ENCODE measurements at regions not wholly inside any gene's neighbourhood (a gene's known extent, or its start where the extent isn't known, plus 50 kb on each side); places are given as distances from the start of the nearest gene placed in this dataset.
"Not testable (repeated sequence)": the region's sequence is repeated elsewhere in the genome, so short reads cannot be mapped to it uniquely, and the experiment has no call there.

GRCh38 chr13:78540058-78540457 lies 63.3 kb downstream of the POU4F1 start:
- DNase-seq, result no peak

DNA sequence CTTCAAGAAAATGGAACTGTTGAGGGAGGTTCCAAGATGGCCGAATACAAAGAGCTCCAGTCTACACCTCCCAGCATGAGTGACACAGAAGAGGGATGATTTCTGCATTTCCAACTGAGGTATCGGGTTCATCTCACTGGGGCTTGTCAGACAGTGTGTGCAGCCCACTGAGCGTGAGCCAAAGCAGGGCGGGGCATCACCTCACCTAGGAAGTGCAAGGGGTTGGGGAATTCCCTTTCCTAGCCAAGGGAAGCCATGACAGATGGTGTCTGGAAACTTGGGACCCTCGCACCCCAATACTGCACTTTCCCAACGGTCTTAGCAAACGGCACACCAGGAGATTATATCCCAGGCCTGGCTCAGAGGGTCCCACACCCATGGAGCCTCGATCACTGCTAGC lies 77.3 kb downstream of the POU4F1 start:
- not testable (repeated sequence) for DNase-seq

DNA sequence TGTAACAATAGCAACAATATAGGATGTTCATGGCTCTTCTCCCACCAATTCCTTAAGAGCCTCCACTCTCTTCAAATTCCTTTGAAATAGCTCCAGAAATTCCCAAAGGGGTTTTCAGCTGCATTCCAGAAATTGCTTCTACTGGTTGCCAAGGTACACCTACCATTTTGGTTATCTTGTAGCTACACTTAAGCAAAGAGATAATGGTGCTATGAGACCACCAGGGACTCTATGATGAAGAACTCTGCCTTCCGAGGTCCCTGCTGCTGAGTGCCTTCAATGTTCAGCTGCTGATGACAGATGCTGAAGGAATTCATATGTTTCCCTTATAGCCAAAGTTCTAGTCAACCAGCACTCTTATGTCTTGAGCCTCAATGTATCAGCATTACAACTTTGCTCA lies 78.4 kb downstream of the POU4F1 start:
- DNase-seq, result no peak

GRCh38 chr13:78521091-78521490 lies 82.3 kb downstream of the POU4F1 start:
- no peak for DNase-seq

GRCh38 chr13:78520425-78520824 lies 82.9 kb downstream of the POU4F1 start:
- no peak for DNase-seq

GRCh38 chr13:78518482-78518881 lies 84.9 kb downstream of the POU4F1 start:
- not testable (repeated sequence) for DNase-seq

DNA sequence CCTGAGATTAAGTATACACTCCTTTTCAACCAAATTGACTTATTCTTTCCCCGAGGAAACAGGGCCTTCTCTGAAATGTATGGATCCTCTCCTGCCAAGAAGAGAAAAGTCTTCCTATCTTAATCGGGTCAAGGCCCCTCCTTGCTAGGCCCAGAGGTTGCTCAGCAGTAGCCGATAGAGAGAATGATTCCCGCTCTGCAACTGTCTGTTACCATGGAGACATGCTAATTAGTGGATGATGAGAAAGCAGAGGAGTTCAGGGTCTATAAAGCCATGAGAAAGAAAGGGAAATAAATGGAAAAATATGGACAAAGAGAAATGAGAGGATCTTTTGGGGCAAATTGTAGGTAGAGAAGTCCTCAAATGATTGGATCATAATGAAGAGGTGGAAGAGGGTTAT lies 103.5 kb downstream of the POU4F1 start:
- DNase-seq, result no peak

DNA sequence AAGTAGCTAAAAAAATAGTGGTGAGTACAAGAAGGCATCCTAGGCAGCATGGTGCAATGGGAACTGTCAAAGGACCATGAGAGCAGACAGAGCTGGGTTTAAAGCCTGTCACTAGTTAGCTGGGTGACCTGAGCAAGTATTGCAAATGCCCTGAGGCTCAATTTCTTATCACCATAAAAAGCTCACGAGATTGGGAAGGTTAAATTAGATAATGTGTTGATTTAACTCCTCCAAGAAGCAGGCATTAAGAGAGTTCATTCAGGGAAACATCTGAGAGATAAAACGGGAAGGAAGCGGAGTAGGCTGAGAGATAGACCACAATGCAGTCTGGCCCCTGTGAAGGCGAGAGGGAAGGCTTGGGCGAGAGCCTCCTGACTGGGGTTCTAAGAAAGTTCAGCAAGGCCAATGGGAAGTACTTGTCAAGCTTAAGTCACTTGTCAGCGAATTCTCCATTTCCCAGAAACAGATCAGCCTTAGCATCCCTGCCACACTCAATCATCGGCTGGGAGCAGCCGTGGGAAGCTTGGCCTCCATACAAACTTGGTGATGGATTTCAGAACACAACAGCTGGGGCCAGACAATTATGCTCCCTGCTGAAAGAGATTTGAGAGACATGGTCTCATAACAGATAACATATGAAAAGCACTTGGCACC lies 105.5 kb downstream of the POU4F1 start:
- DNase-seq, result no peak

- no peak for DNase-seq
Observed at GRCh38 chr13:78491978-78492377, 111.4 kb downstream of the POU4F1 start.

GRCh38 chr13:78490225-78490624 lies 113.1 kb downstream of the POU4F1 start:
- DNase-seq, result not testable (repeated sequence)

- no peak for DNase-seq
Observed at GRCh38 chr13:78487707-78488106, 115.6 kb downstream of the POU4F1 start.

DNA sequence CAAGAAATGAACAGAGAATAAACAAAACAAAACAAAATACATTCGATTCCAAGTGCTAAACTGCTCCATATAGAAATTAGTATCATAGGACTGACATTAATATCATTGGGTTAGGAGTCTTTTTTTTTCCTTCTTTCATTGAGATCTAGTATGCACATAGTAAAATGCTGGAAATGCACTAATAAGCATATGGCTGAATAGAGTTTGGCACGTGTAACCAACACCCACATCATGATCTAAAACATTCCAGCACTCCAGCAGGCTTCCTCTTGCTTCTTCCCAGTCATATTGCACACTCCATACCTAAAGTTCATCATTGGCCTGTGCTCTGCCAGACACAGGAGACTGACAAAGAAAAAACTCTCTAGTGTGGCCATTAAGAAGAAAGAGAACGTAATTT lies 117.5 kb downstream of the POU4F1 start:
- no peak for DNase-seq

GRCh38 chr13:78478183-78478582 lies 125.2 kb downstream of the POU4F1 start:
- no peak for DNase-seq

DNA sequence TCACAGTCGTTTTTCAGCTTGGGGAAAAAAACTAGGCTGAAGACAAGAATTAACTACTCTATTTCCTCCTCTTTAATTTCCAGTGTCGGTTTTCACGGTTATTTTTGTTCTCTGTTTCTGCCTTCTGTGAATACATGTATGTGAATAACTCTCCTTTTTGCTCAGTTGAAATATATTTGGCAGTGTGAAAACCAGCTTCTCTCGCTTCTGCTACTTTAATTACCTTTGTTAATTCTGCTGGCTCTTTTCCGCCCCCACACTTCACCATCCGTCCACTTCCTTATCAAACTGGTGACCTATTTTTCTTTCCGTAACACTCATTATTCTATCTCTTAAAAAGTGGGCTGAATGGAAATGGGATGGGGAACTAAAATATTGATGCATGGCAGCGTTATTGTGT lies 126.4 kb downstream of the POU4F1 start:
- no peak for DNase-seq

DNA sequence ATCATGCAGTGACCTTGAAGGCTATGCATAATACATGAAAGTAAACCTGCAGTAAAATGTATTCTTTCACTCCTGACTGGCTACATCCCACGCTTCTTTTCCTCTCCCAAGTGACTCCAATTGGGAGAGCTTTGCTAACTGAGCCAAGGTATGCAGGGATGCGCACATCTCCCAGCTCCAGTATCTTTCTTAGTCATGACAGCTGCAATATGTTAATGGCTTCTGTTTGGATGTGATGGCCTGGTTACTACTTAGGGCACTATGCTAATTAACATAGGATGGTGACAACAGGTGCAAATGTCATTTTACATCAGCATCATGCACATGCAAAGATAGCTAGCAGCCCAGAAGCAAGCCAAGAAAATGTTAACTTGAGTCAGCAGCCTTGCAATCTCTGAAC lies 134.7 kb downstream of the POU4F1 start:
- no peak for DNase-seq

DNA sequence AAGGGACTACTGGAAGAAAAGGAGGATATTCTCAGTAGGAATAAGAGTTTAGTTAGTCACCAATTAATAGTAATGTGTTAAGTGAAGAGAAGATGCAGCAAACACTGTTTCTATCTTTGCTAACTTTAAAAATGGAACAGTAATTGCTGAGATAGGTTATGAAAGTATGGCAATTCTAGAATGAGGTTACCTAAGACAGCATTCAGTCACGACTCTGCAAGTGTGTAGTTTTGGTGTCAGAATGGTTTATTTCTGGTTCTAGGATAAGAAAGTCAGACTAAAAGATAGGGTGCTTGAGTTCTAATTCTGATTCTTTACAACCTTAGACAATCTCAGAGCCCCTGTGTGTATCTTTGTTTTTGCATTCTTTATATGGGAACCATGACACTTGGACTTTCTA lies 138.1 kb downstream of the POU4F1 start:
- no peak for DNase-seq

DNA sequence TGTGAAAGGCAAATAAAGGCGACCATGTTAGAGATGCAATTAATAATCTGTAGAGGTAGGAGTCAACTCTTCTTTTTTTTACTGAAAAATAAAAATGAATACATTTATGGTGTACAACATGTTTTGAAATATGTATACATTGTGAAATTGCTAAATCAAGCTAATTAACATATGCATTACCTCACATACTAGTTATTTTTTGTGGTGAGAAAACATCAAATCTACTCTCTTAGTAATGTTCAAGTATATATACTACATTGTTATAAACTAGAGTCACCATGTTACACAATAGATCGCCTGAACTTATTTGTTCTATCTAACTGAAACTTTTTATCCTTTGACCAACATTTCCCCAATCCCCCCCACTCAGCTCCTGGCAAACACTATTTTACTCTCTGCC lies 143.2 kb downstream of the POU4F1 start:
- DNase-seq, result no peak

GRCh38 chr13:78443839-78444238 lies 159.5 kb downstream of the POU4F1 start:
- no peak for DNase-seq

GRCh38 chr13:78437781-78438180 lies 165.6 kb downstream of the POU4F1 start:
- no peak for DNase-seq

GRCh38 chr13:78436311-78436710 lies 167.0 kb downstream of the POU4F1 start:
- no peak for DNase-seq

GRCh38 chr13:78431328-78431727 lies 172.0 kb downstream of the POU4F1 start:
- DNase-seq, result no peak

GRCh38 chr13:78430811-78431210 lies 172.5 kb downstream of the POU4F1 start:
- DNase-seq, result no peak

- DNase-seq, result no peak
Observed at GRCh38 chr13:78430166-78430791, 173.1 kb downstream of the POU4F1 start.

DNA sequence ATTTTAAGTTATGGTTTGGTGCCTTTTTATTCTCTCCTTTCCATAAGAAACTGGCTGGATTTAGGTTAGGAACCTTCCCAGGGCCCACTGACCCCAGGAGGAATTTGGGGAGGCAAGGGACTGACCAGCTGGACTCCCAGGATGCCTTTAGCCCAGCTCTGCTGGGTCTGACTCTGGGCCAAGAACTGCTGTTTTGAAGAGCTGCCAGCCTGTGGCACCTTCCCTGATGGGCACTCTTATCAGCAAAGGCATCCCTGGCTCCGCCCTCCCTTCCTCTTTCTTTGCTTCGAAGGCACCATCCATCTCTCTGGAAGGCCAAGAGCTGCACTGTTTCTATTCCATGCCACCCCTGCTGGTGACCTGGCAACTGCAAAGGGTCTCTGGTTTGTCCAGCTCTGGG lies 174.7 kb downstream of the POU4F1 start:
- no peak for DNase-seq

GRCh38 chr13:78426183-78426582 lies 177.2 kb downstream of the POU4F1 start:
- no peak for DNase-seq
